ENCODE measurements at regions not wholly inside any gene's neighbourhood (a gene's known extent, or its start where the extent isn't known, plus 50 kb on each side); places are given as distances from the start of the nearest gene placed in this dataset.
"Not testable (repeated sequence)": the region's sequence is repeated elsewhere in the genome, so short reads cannot be mapped to it uniquely, and the experiment has no call there.

DNA sequence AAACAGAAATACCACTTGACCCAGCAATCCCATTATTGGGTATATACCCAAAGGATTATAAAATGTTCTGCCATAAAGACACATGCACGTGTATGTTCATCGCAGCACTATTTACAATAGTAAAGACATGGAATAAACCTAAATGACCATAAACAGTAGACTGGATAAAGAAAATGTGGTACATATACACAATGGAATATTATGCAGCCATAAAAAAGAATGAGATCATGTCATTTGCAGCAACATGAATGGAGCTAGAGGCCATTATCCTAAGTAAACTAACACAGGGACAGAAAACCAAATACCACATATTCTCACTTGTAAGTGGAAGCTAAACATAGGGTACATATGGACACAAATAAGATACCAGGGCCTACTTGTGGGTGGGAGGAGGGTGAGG lies 342.2 kb downstream of the LMBRD1 start:
- CTCF ChIA-PET (ENCODE audit: partially characterized antibody) = interaction anchor here (0.6 to 0.9 kb wide), 2 partner anchors 275 to 349 kb away, joined by 3 read pairs; no protein-coding TSS in a partner anchor
- FAIRE-seq; POLR2A ChIA-PET (ENCODE audit: partially characterized antibody): not testable (repeated sequence)

DNA sequence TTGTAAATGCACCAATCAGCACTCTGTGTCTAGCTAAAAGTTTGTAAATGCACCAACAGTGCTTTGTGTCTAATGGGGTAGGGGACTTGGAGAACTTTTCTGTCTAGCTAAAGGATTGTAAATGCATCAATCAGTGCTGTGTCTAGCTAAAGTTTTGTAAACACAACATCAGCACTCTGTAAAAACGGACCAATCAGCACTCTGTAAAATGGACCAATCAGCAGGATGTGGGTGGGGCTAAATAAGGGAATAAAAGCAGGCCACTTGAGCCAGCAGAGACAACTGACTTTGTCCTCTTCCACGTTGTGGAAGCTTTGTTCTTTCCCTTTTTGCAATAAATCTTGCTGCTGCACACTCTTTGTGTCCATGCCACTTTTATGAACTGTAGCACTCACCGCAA lies 346.3 kb downstream of the LMBRD1 start:
- H3K56ac ChIP-seq (replicated peaks; ENCODE audit: insufficient read length, low read depth, low read length); H2AFZ ChIP-seq (ENCODE audit: low read length); FAIRE-seq; H3K4me1 ChIP-seq (replicated peaks in 1 of 4; ENCODE audit: control insufficient read depth in 3 of 4, insufficient read depth in 4 of 4, low read length in 3 of 4); H3K79me1 ChIP-seq (ENCODE audit: low read depth, low read length); H2AK5ac ChIP-seq (ENCODE audit: low read depth, low read length); H3K23me2 ChIP-seq (ENCODE audit: low read depth, low read length); H2BK5ac ChIP-seq (ENCODE audit: low read depth, low read length); H3K4ac ChIP-seq (replicated peaks; ENCODE audit: insufficient read length, low read depth, low read length); H3K27ac ChIP-seq (ENCODE audit: low read depth, low read length); H4K5ac ChIP-seq (ENCODE audit: insufficient read length, low read depth, low read length); H3K9me3 ChIP-seq (ENCODE audit: insufficient read depth in 2 of 2, low read depth in 1 of 2, low read length in 1 of 2); H3K27me3 ChIP-seq (replicated peaks in 1 of 4; ENCODE audit: control insufficient read depth in 3 of 4, extremely low read depth in 1 of 4, insufficient read depth in 3 of 4, low read length in 3 of 4); H3K14ac ChIP-seq (ENCODE audit: insufficient read length); H2BK120ac ChIP-seq (replicated peaks; ENCODE audit: low read depth, low read length); H4K8ac ChIP-seq (ENCODE audit: extremely low read depth, insufficient read depth, low read length); H3K9ac ChIP-seq (replicated peaks in 1 of 4; ENCODE audit: extremely low read depth in 1 of 4, low read depth in 3 of 4, low read length in 3 of 4); DNase-seq (ENCODE audit: low read depth in 1 of 2, low spot score in 2 of 2); H3K79me2 ChIP-seq (ENCODE audit: control insufficient read depth in 1 of 2, insufficient read depth in 2 of 2, low read length in 2 of 2); H4K20me1 ChIP-seq (replicated peaks in 1 of 2; ENCODE audit: control insufficient read depth in 1 of 2, insufficient read depth in 2 of 2, low read length in 2 of 2); H3K18ac ChIP-seq (ENCODE audit: extremely low read depth, low read length); H2BK12ac ChIP-seq (ENCODE audit: low read depth, low read length); H2BK20ac ChIP-seq (ENCODE audit: low read length); H2BK15ac ChIP-seq (ENCODE audit: low read length); H4K91ac ChIP-seq (replicated peaks; ENCODE audit: insufficient read length, low read length); H3K36me3 ChIP-seq (ENCODE audit: control insufficient read depth in 2 of 4, insufficient read depth in 4 of 4, low read length in 3 of 4); POLR2A ChIA-PET (ENCODE audit: partially characterized antibody); H3K4me2 ChIP-seq (ENCODE audit: insufficient read depth in 1 of 2, low read depth in 2 of 2, low read length in 2 of 2); H3K4me3 ChIP-seq (ENCODE audit: extremely low read depth in 1 of 4, insufficient read depth in 2 of 4, low read depth in 3 of 4, low read length in 4 of 4); H3K23ac ChIP-seq (ENCODE audit: insufficient read length): not testable (repeated sequence)
- 91% methylated on average over 3 of the region's 3 CpGs; no CpG with 5 or more reads in 1 of the 2 experiments for WGBS, 2 experiments (ENCODE audit: extremely low coverage in 1 of 2, insufficient coverage in 1 of 2, insufficient read length in 1 of 2, insufficient replicate concordance in 2 of 2, low coverage in 1 of 2, low lambda C conversion rate in 2 of 2, missing lambda C conversion rate in 1 of 2)
- CTCF ChIA-PET (ENCODE audit: partially characterized antibody) = interaction anchor here (1.3 to 1.4 kb wide), 2 partner anchors 16 to 48 kb away, joined by 3 read pairs; no protein-coding TSS in a partner anchor

More for the DNA sequence above, 342.2 kb downstream of the LMBRD1 start:
- not testable (repeated sequence) for H3K79me2 ChIP-seq (ENCODE audit: control insufficient read depth in 1 of 2, insufficient read depth in 2 of 2, low read length in 2 of 2); H2BK15ac ChIP-seq (ENCODE audit: low read length); H3K27ac ChIP-seq (ENCODE audit: low read depth, low read length); H2BK12ac ChIP-seq (ENCODE audit: low read depth, low read length); H4K91ac ChIP-seq (replicated peaks; ENCODE audit: insufficient read length, low read length); H3K36me3 ChIP-seq (ENCODE audit: control insufficient read depth in 2 of 4, insufficient read depth in 4 of 4, low read length in 3 of 4); H3K4me1 ChIP-seq (replicated peaks in 1 of 4; ENCODE audit: control insufficient read depth in 3 of 4, insufficient read depth in 4 of 4, low read length in 3 of 4); H3K23me2 ChIP-seq (ENCODE audit: low read depth, low read length); DNase-seq (ENCODE audit: low read depth in 1 of 2, low spot score in 2 of 2); H3K27me3 ChIP-seq (replicated peaks in 1 of 4; ENCODE audit: control insufficient read depth in 3 of 4, extremely low read depth in 1 of 4, insufficient read depth in 3 of 4, low read length in 3 of 4); H2BK5ac ChIP-seq (ENCODE audit: low read depth, low read length); H3K14ac ChIP-seq (ENCODE audit: insufficient read length); H4K20me1 ChIP-seq (replicated peaks in 1 of 2; ENCODE audit: control insufficient read depth in 1 of 2, insufficient read depth in 2 of 2, low read length in 2 of 2); H3K4me3 ChIP-seq (ENCODE audit: extremely low read depth in 1 of 4, insufficient read depth in 2 of 4, low read depth in 3 of 4, low read length in 4 of 4); H3K79me1 ChIP-seq (ENCODE audit: low read depth, low read length); H2AK5ac ChIP-seq (ENCODE audit: low read depth, low read length); H3K9ac ChIP-seq (replicated peaks in 1 of 4; ENCODE audit: extremely low read depth in 1 of 4, low read depth in 3 of 4, low read length in 3 of 4); H2BK20ac ChIP-seq (ENCODE audit: low read length); H3K18ac ChIP-seq (ENCODE audit: extremely low read depth, low read length); H3K4me2 ChIP-seq (ENCODE audit: insufficient read depth in 1 of 2, low read depth in 2 of 2, low read length in 2 of 2); H3K9me3 ChIP-seq (ENCODE audit: insufficient read depth in 2 of 2, low read depth in 1 of 2, low read length in 1 of 2); H3K4ac ChIP-seq (replicated peaks; ENCODE audit: insufficient read length, low read depth, low read length); H2BK120ac ChIP-seq (replicated peaks; ENCODE audit: low read depth, low read length); H2AFZ ChIP-seq (ENCODE audit: low read length); H3K56ac ChIP-seq (replicated peaks; ENCODE audit: insufficient read length, low read depth, low read length); H4K8ac ChIP-seq (ENCODE audit: extremely low read depth, insufficient read depth, low read length); H4K5ac ChIP-seq (ENCODE audit: insufficient read length, low read depth, low read length); H3K23ac ChIP-seq (ENCODE audit: insufficient read length)
- WGBS, 2 experiments (ENCODE audit: extremely low coverage in 1 of 2, insufficient coverage in 1 of 2, insufficient read length in 1 of 2, insufficient replicate concordance in 2 of 2, low coverage in 1 of 2, low lambda C conversion rate in 2 of 2, missing lambda C conversion rate in 1 of 2) = 84% methylated on average over 2 of the region's 2 CpGs; no CpG with 5 or more reads in 1 of the 2 experiments
